Adrenal gland (tissue), 9 donors: ENCODE measurements at regions not wholly inside any gene's neighbourhood (a gene's known extent, or its start where the extent isn't known, plus 50 kb on each side); places are given as distances from the start of the nearest gene placed in this dataset.
A peak's percentile ranks its signal among the peaks of the same experiment; 100 is the strongest.

ENCODE experiments used
- DNase-seq, 7 donors: peaks; one replicate each; pipeline ENCODE4 v3.0.0-alpha.2; 2019 to 2020
- H3K27ac ChIP-seq, 5 donors: fragments of 200-600 bp; sonication (generic) in 4 of 5; 1 replicate in 3 of 5; 2 replicates in 2 of 5; pipeline versions ENCODE4 v1.5.1 to v1.8.0; 2016 to 2020; ENCODE audit warnings: mild to moderate bottlenecking in 1 of 5
- H3K27me3 ChIP-seq: fragments of 200-600 bp; 2 replicates; pipeline ENCODE4 v1.8.0; 2021
- H3K36me3 ChIP-seq, 2 donors: fragments of 200-600 bp; replicated peaks in 1 of 2; 1 replicate in 1 of 2; 2 replicates in 1 of 2; pipeline versions ENCODE4 v1.5.1 to v1.8.0; 2018 to 2022
- H3K4me1 ChIP-seq, 2 donors: fragments of 200-600 bp; replicated peaks in 1 of 2; 1 replicate in 1 of 2; 2 replicates in 1 of 2; pipeline versions ENCODE4 v1.5.1 to v1.8.0; 2018 to 2021
- H3K4me3 ChIP-seq, 4 donors: fragments of 200-600 bp; sonication (generic) in 3 of 4; one replicate each; pipeline ENCODE4 v1.5.1; 2016 to 2018
- H3K9me3 ChIP-seq, 3 donors: fragments of 200-600 bp; sonication (generic) in 1 of 3; replicated peaks in 1 of 3; 1 replicate in 2 of 3; 2 replicates in 1 of 3; pipeline versions ENCODE4 v1.5.1 to v1.8.0; 2016 to 2021
- CTCF ChIP-seq, 6 experiments: fragments of 450-650 bp in 4 of 6; fragments of 200-600 bp in 2 of 6; sonication (generic) in 1 of 6; IDR thresholded peaks; 1 replicate in 5 of 6; 2 replicates in 1 of 6; pipeline versions ENCODE4 v1.5.1 to v1.8.0; 2016 to 2021; ENCODE audit warnings: antibody characterized with exemption in 6 of 6, mild to moderate bottlenecking in 2 of 6, moderate library complexity in 1 of 6
- POLR2A ChIP-seq, 2 donors: fragments of 450-650 bp; IDR thresholded peaks; one replicate each; pipeline ENCODE4 v1.6.1; 2017; ENCODE audit warnings: antibody characterized with exemption in 2 of 2, mild to moderate bottlenecking in 2 of 2, moderate library complexity in 1 of 2
- WGBS, 4 donors: extraction: QIAGEN DNeasy Blood & Tissue Kit in 2 of 4; methylation state at CpG; one replicate each; pipeline versions ENCODE4 v1.1.5 to v1.1.7; 2013 to 2017; 5-methylcytosine and 5-hydroxymethylcytosine counted together
- intact Hi-C, 2 donors: fragments of 100-400 bp; cut with DNase I; formaldehyde crosslinking; loops; one replicate each; pipeline versions ENCODE4 v1.14.1 to v1.15.0; 2022 to 2023
- donor health status: healthy with polysubstance abuse.
- donor health status: Bipolar disorder and iron deficiency.
- donor health status: DM: yes; HTN: yes; CAD: no.
- donor health status: DM: no; HTN: no; CAD: no.
- donor health status: DM: no; HTN: no; CAD: no.

GRCh38 chr21:16073586-16073985 lies 343.8 kb downstream of the USP25 start:
- Histone ChIP-seq H3K36me3 (no peaks in the 10 kb centered on the region), H3K27ac (peak overlapping the region in 2 of 5 donors; percentile 15 to 66), H3K4me1 (no peaks in the 10 kb centered on the region), H3K27me3 (no peaks in the 10 kb centered on the region), H3K4me3 (no peak overlapping the region), H3K9me3 (peaks cover 0 to 5% (median 0%) of the 10 kb centered on the region in 3 donors)
- DNase-seq = no peak
- TF ChIP-seq POLR2A (IDR thresholded peaks at IDR 0.05) (no peak), CTCF (IDR thresholded peaks at IDR 0.05) (no peak)
- 46 to 68% (median 57%) methylated on average over 2 of the region's 2 CpGs for WGBS, 4 donors
- intact Hi-C loops = no loop called here

- H3K27ac ChIP-seq = no peak overlapping the region
Observed at GRCh38 chr21:16074950-16075489, 345.2 kb downstream of the USP25 start.

GRCh38 chr21:16075649-16076282 lies 346.0 kb downstream of the USP25 start:
- intact Hi-C loops = no loop called here
- Histone ChIP-seq H3K4me1 (no peaks in the 10 kb centered on the region), H3K9me3 (peaks cover 0 to 5% (median 0%) of the 10 kb centered on the region in 3 donors), H3K4me3 (no peak overlapping the region), H3K27me3 (no peaks in the 10 kb centered on the region), H3K36me3 (no peaks in the 10 kb centered on the region), H3K27ac (no peak overlapping the region)
- no peak for DNase-seq
- TF ChIP-seq CTCF (IDR thresholded peaks at IDR 0.05) (no peak), POLR2A (IDR thresholded peaks at IDR 0.05) (no peak)
- WGBS, 4 donors = 82 to 93% (median 90%) methylated on average over 5 of the region's 5 CpGs

More at GRCh38 chr21:16074950-16075489, 345.2 kb downstream of the USP25 start:
- Histone ChIP-seq H3K9me3 (peaks cover 0 to 5% (median 0%) of the 10 kb centered on the region in 3 donors), H3K27me3 (no peaks in the 10 kb centered on the region), H3K36me3 (no peaks in the 10 kb centered on the region), H3K4me1 (no peaks in the 10 kb centered on the region), H3K4me3 (no peak overlapping the region)
- intact Hi-C loops = no loop called here
- no peak for TF ChIP-seq CTCF (IDR thresholded peaks at IDR 0.05)
- no peak for TF ChIP-seq POLR2A (IDR thresholded peaks at IDR 0.05)
- 76 to 88% (median 84%) methylated on average over 3 of the region's 3 CpGs for WGBS, 4 donors
- no peak for DNase-seq

- no peak overlapping the region for H3K4me3 ChIP-seq
- H3K9me3 ChIP-seq = peaks cover 0 to 5% (median 0%) of the 10 kb centered on the region in 3 donors
- no peaks in the 10 kb centered on the region for H3K36me3 ChIP-seq
- DNase-seq = no peak
- intact Hi-C loops = no loop called here
- H3K27ac ChIP-seq = no peak overlapping the region
- no peaks in the 10 kb centered on the region for H3K4me1 ChIP-seq
- H3K27me3 ChIP-seq = no peaks in the 10 kb centered on the region
- TF ChIP-seq CTCF (IDR thresholded peaks at IDR 0.05) = no peak
- TF ChIP-seq POLR2A (IDR thresholded peaks at IDR 0.05) = no peak
Observed at GRCh38 chr21:16076465-16076864, 346.7 kb downstream of the USP25 start.
